ENCODE measurements at regions not wholly inside any gene's neighbourhood (a gene's known extent, or its start where the extent isn't known, plus 50 kb on each side); places are given as distances from the start of the nearest gene placed in this dataset.

GRCh38 chr1:104435255-104435654 is 685.6 kb downstream of the AMY1C start:
- H3K4me3 ChIP-seq (ENCODE audit: low read depth in 1 of 3, low read length in 3 of 3), result no peak overlapping the region
- 71 to 83% (median 78%) methylated on average over 4 of the region's 4 CpGs for WGBS, 3 donors
- H3K36me3 ChIP-seq (ENCODE audit: control insufficient read depth in 3 of 3, insufficient read depth in 2 of 3, low read depth in 1 of 3, low read length in 3 of 3), result no peaks in the 10 kb centered on the region
- no peaks in the 10 kb centered on the region for H3K4me1 ChIP-seq (ENCODE audit: control insufficient read depth in 3 of 3, insufficient read depth in 2 of 3, low read depth in 1 of 3, low read length in 2 of 3)
- FAIRE-seq (no peak), DNase-seq (no peak)
- H3K27me3 ChIP-seq (ENCODE audit: control insufficient read depth in 3 of 3, insufficient read depth in 3 of 3, low read length in 3 of 3), result no peaks in the 10 kb centered on the region
- H3K9me3 ChIP-seq (ENCODE audit: control insufficient read depth in 2 of 2, insufficient read depth in 1 of 2, low read depth in 1 of 2, low read length in 1 of 2), result peaks cover 0 to 2% of the 10 kb centered on the region in 2 donors
- H3K27ac ChIP-seq (ENCODE audit: low read depth in 1 of 3, low read length in 2 of 3), result no peak overlapping the region

GRCh38 chr1:104440011-104440410 is 690.3 kb downstream of the AMY1C start:
- Histone ChIP-seq H3K27me3 (ENCODE audit: control insufficient read depth in 3 of 3, insufficient read depth in 3 of 3, low read length in 3 of 3) (no peaks in the 10 kb centered on the region), H3K36me3 (ENCODE audit: control insufficient read depth in 3 of 3, insufficient read depth in 2 of 3, low read depth in 1 of 3, low read length in 3 of 3) (no peaks in the 10 kb centered on the region), H3K27ac (ENCODE audit: low read depth in 1 of 3, low read length in 2 of 3) (no peak overlapping the region), H3K9me3 (ENCODE audit: control insufficient read depth in 2 of 2, insufficient read depth in 1 of 2, low read depth in 1 of 2, low read length in 1 of 2) (peaks cover 0 to 2% of the 10 kb centered on the region in 2 donors), H3K4me1 (ENCODE audit: control insufficient read depth in 3 of 3, insufficient read depth in 2 of 3, low read depth in 1 of 3, low read length in 2 of 3) (no peaks in the 10 kb centered on the region), H3K4me3 (ENCODE audit: low read depth in 1 of 3, low read length in 3 of 3) (no peak overlapping the region)
- WGBS, 3 donors, result 84 to 96% (median 90%) methylated on average over 1 of the region's 1 CpG
- no peak for DNase-seq
- no peak for FAIRE-seq

- WGBS, 3 donors, result 89 to 91% (median 89%) methylated on average over 1 of the region's 1 CpG
- peaks cover 0 to 44% of the 10 kb centered on the region in 2 donors for H3K9me3 ChIP-seq (ENCODE audit: control insufficient read depth in 2 of 2, insufficient read depth in 1 of 2, low read depth in 1 of 2, low read length in 1 of 2)
- no peak for FAIRE-seq
These were observed 707.0 kb downstream of the AMY1C start for GRCh38 chr1:104456724-104457123.

GRCh38 chr1:104459886-104460285 is 710.2 kb downstream of the AMY1C start:
- Histone ChIP-seq H3K27ac (ENCODE audit: low read depth in 1 of 3, low read length in 2 of 3) (no peak overlapping the region), H3K27me3 (ENCODE audit: control insufficient read depth in 3 of 3, insufficient read depth in 3 of 3, low read length in 3 of 3) (no peaks in the 10 kb centered on the region), H3K4me1 (ENCODE audit: control insufficient read depth in 3 of 3, insufficient read depth in 2 of 3, low read depth in 1 of 3, low read length in 2 of 3) (no peaks in the 10 kb centered on the region), H3K4me3 (ENCODE audit: low read depth in 1 of 3, low read length in 3 of 3) (no peak overlapping the region), H3K36me3 (ENCODE audit: control insufficient read depth in 3 of 3, insufficient read depth in 2 of 3, low read depth in 1 of 3, low read length in 3 of 3) (no peaks in the 10 kb centered on the region), H3K9me3 (ENCODE audit: control insufficient read depth in 2 of 2, insufficient read depth in 1 of 2, low read depth in 1 of 2, low read length in 1 of 2) (peaks cover 0 to 51% of the 10 kb centered on the region in 2 donors)
- FAIRE-seq (no peak), DNase-seq (no peak)
- WGBS, 3 donors, result 50 to 69% (median 59%) methylated on average over 2 of the region's 2 CpGs

More at GRCh38 chr1:104456724-104457123, 707.0 kb downstream of the AMY1C start:
- DNase-seq, result no peak
- Histone ChIP-seq H3K27ac (ENCODE audit: low read depth in 1 of 3, low read length in 2 of 3) (no peak overlapping the region), H3K4me3 (ENCODE audit: low read depth in 1 of 3, low read length in 3 of 3) (no peak overlapping the region), H3K4me1 (ENCODE audit: control insufficient read depth in 3 of 3, insufficient read depth in 2 of 3, low read depth in 1 of 3, low read length in 2 of 3) (no peaks in the 10 kb centered on the region), H3K27me3 (ENCODE audit: control insufficient read depth in 3 of 3, insufficient read depth in 3 of 3, low read length in 3 of 3) (no peaks in the 10 kb centered on the region), H3K36me3 (ENCODE audit: control insufficient read depth in 3 of 3, insufficient read depth in 2 of 3, low read depth in 1 of 3, low read length in 3 of 3) (no peaks in the 10 kb centered on the region)

- Histone ChIP-seq H3K27me3 (ENCODE audit: control insufficient read depth in 3 of 3, insufficient read depth in 3 of 3, low read length in 3 of 3) (no peaks in the 10 kb centered on the region), H3K4me3 (ENCODE audit: low read depth in 1 of 3, low read length in 3 of 3) (no peak overlapping the region), H3K9me3 (ENCODE audit: control insufficient read depth in 2 of 2, insufficient read depth in 1 of 2, low read depth in 1 of 2, low read length in 1 of 2) (peaks cover 0 to 50% of the 10 kb centered on the region in 2 donors), H3K36me3 (ENCODE audit: control insufficient read depth in 3 of 3, insufficient read depth in 2 of 3, low read depth in 1 of 3, low read length in 3 of 3) (no peaks in the 10 kb centered on the region), H3K4me1 (ENCODE audit: control insufficient read depth in 3 of 3, insufficient read depth in 2 of 3, low read depth in 1 of 3, low read length in 2 of 3) (no peaks in the 10 kb centered on the region), H3K27ac (ENCODE audit: low read depth in 1 of 3, low read length in 2 of 3) (no peak overlapping the region)
- DNase-seq (no peak), FAIRE-seq (no peak)
- WGBS, 3 donors, result 29 to 95% (median 75%) methylated on average over 1 of the region's 1 CpG
These were observed 711.2 kb downstream of the AMY1C start for GRCh38 chr1:104460880-104461279.

GRCh38 chr1:104463126-104463697 is 713.5 kb downstream of the AMY1C start:
- no peaks in the 10 kb centered on the region for H3K4me1 ChIP-seq (ENCODE audit: control insufficient read depth in 3 of 3, insufficient read depth in 2 of 3, low read depth in 1 of 3, low read length in 2 of 3)
- FAIRE-seq (no peak), DNase-seq (no peak)
- no peak overlapping the region for H3K4me3 ChIP-seq (ENCODE audit: low read depth in 1 of 3, low read length in 3 of 3)
- H3K27me3 ChIP-seq (ENCODE audit: control insufficient read depth in 3 of 3, insufficient read depth in 3 of 3, low read length in 3 of 3), result no peaks in the 10 kb centered on the region
- peaks cover 0 to 60% of the 10 kb centered on the region in 2 donors for H3K9me3 ChIP-seq (ENCODE audit: control insufficient read depth in 2 of 2, insufficient read depth in 1 of 2, low read depth in 1 of 2, low read length in 1 of 2)
- no peak overlapping the region for H3K27ac ChIP-seq (ENCODE audit: low read depth in 1 of 3, low read length in 2 of 3)
- WGBS, 3 donors, result 91 to 95% (median 93%) methylated on average over 12 of the region's 12 CpGs
- H3K36me3 ChIP-seq (ENCODE audit: control insufficient read depth in 3 of 3, insufficient read depth in 2 of 3, low read depth in 1 of 3, low read length in 3 of 3), result no peaks in the 10 kb centered on the region

- WGBS, 3 donors, result 91 to 94% (median 92%) methylated on average over 8 of the region's 8 CpGs
- H3K4me3 ChIP-seq (ENCODE audit: low read depth in 1 of 3, low read length in 3 of 3), result no peak overlapping the region
- H3K27ac ChIP-seq (ENCODE audit: low read depth in 1 of 3, low read length in 2 of 3), result no peak overlapping the region
- H3K4me1 ChIP-seq (ENCODE audit: control insufficient read depth in 3 of 3, insufficient read depth in 2 of 3, low read depth in 1 of 3, low read length in 2 of 3), result no peaks in the 10 kb centered on the region
- FAIRE-seq (no peak), DNase-seq (no peak)
- H3K9me3 ChIP-seq (ENCODE audit: control insufficient read depth in 2 of 2, insufficient read depth in 1 of 2, low read depth in 1 of 2, low read length in 1 of 2), result peaks cover 0 to 49% of the 10 kb centered on the region in 2 donors
- H3K36me3 ChIP-seq (ENCODE audit: control insufficient read depth in 3 of 3, insufficient read depth in 2 of 3, low read depth in 1 of 3, low read length in 3 of 3), result no peaks in the 10 kb centered on the region
- no peaks in the 10 kb centered on the region for H3K27me3 ChIP-seq (ENCODE audit: control insufficient read depth in 3 of 3, insufficient read depth in 3 of 3, low read length in 3 of 3)
These were observed 716.4 kb downstream of the AMY1C start for GRCh38 chr1:104466068-104466467.

- Histone ChIP-seq H3K36me3 (ENCODE audit: control insufficient read depth in 3 of 3, insufficient read depth in 2 of 3, low read depth in 1 of 3, low read length in 3 of 3) (no peaks in the 10 kb centered on the region), H3K27ac (ENCODE audit: low read depth in 1 of 3, low read length in 2 of 3) (no peak overlapping the region), H3K27me3 (ENCODE audit: control insufficient read depth in 3 of 3, insufficient read depth in 3 of 3, low read length in 3 of 3) (no peaks in the 10 kb centered on the region), H3K4me3 (ENCODE audit: low read depth in 1 of 3, low read length in 3 of 3) (no peak overlapping the region), H3K9me3 (ENCODE audit: control insufficient read depth in 2 of 2, insufficient read depth in 1 of 2, low read depth in 1 of 2, low read length in 1 of 2) (peaks cover 0 to 40% of the 10 kb centered on the region in 2 donors), H3K4me1 (ENCODE audit: control insufficient read depth in 3 of 3, insufficient read depth in 2 of 3, low read depth in 1 of 3, low read length in 2 of 3) (no peaks in the 10 kb centered on the region)
- DNase-seq (no peak), FAIRE-seq (no peak)
- 47 to 66% (median 66%) methylated on average over 5 of the region's 5 CpGs for WGBS, 3 donors
These were observed 717.9 kb downstream of the AMY1C start for GRCh38 chr1:104467590-104467989.

GRCh38 chr1:104468282-104468681 is 718.6 kb downstream of the AMY1C start:
- FAIRE-seq, result no peak
- H3K4me1 ChIP-seq (ENCODE audit: control insufficient read depth in 3 of 3, insufficient read depth in 2 of 3, low read depth in 1 of 3, low read length in 2 of 3), result no peaks in the 10 kb centered on the region
- DNase-seq, result no peak
- H3K27me3 ChIP-seq (ENCODE audit: control insufficient read depth in 3 of 3, insufficient read depth in 3 of 3, low read length in 3 of 3), result no peaks in the 10 kb centered on the region
- WGBS, 3 donors, result 67 to 81% (median 69%) methylated on average over 4 of the region's 4 CpGs
- peaks cover 0 to 35% of the 10 kb centered on the region in 2 donors for H3K9me3 ChIP-seq (ENCODE audit: control insufficient read depth in 2 of 2, insufficient read depth in 1 of 2, low read depth in 1 of 2, low read length in 1 of 2)
- H3K4me3 ChIP-seq (ENCODE audit: low read depth in 1 of 3, low read length in 3 of 3), result no peak overlapping the region
- H3K27ac ChIP-seq (ENCODE audit: low read depth in 1 of 3, low read length in 2 of 3), result no peak overlapping the region
- H3K36me3 ChIP-seq (ENCODE audit: control insufficient read depth in 3 of 3, insufficient read depth in 2 of 3, low read depth in 1 of 3, low read length in 3 of 3), result no peaks in the 10 kb centered on the region
